Esophagus muscularis mucosa (tissue), 4 donors: ENCODE measurements at regions not wholly inside any gene's neighbourhood (a gene's known extent, or its start where the extent isn't known, plus 50 kb on each side); places are given as distances from the start of the nearest gene placed in this dataset.

ENCODE experiments used
- CTCF ChIP-seq, 3 experiments: fragments of 200-600 bp in 2 of 3; fragments of 450-650 bp in 1 of 3; sonication (generic) in 2 of 3; IDR thresholded peaks; one replicate each; pipeline ENCODE4 v1.5.1; 2017 to 2019; ENCODE audit warnings: antibody characterized with exemption in 3 of 3, mild to moderate bottlenecking in 2 of 3, moderate library complexity in 1 of 3
- EP300 ChIP-seq: sonication (generic); formaldehyde crosslinking; IDR thresholded peaks from one replicate; pipeline ENCODE4 v1.6.1; 2017; ENCODE audit warnings: antibody characterized with exemption
- POLR2A ChIP-seq: fragments of 450-650 bp; IDR thresholded peaks from one replicate; pipeline ENCODE4 v1.6.1; 2017; ENCODE audit warnings: antibody characterized with exemption, moderate library complexity, mild to moderate bottlenecking, low read depth

DNA sequence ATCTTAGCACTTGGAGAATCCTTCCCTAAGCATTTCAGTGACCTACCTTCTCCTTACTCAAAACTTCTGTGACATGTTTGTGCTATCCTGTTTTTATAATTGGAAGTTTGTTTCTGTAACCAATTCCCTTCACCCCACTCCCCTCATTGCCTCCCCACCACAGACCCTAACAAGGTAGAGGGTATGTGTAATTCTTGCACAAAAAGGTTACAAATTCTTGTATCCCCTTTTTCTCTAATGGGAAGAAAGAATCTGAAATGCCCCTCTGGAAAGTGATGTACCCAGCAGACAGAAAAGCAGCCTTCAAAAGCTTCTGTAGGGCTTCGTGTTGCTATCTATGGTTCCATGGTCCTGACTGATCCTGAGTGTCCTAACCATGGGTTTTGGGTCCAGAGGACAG is 111.7 kb upstream of the TMEM170B start:
- no peak for TF ChIP-seq POLR2A
- TF ChIP-seq CTCF (IDR thresholded peaks at IDR 0.05) = no peak
- TF ChIP-seq EP300 = no peak
